ENCODE measurements at regions not wholly inside any gene's neighbourhood (a gene's known extent, or its start where the extent isn't known, plus 50 kb on each side); places are given as distances from the start of the nearest gene placed in this dataset.

DNA sequence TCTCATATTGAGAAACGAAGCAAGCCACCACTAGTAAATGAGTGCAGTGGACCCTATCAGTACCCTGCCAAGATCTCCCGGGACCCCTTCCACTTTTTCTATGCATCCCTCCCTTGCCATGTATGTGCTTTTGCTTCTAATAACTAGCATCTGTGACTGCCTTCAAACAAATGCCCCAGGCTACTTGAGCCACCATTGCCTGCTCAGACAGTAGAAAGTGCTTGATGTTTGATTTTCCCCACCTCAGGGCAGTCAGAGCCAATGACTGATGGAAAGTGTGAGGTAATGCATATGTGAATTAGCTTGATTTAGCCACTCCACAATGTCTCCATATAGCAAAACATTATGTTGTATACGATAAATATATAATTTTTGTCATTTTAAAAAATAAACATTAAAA, 797.3 kb upstream of the ACO1 start:
- FAIRE-seq = no peak
- CTCF ChIA-PET (ENCODE audit: partially characterized antibody) = interaction anchor here (1.0 kb wide), 1 partner anchor 64 kb away, joined by 3 read pairs; no protein-coding TSS in a partner anchor
- no peak for TF ChIP-seq SP1 (IDR thresholded peaks at IDR 0.05; ENCODE audit: low read depth, low read length)
- TF ChIP-seq TEAD4 (IDR thresholded peaks at IDR 0.05; ENCODE audit: low read depth, low read length) = no peak
- TF ChIP-seq POU5F1 (IDR thresholded peaks at IDR 0.05; ENCODE audit: low read depth, low read length) = no peak
- TF ChIP-seq E2F6 (IDR thresholded peaks at IDR 0.05) = no peak
- TF ChIP-seq SIX5 (IDR thresholded peaks at IDR 0.05; ENCODE audit: low read depth, low read length) = no peak
- TF ChIP-seq KDM5A (IDR thresholded peaks at IDR 0.05; ENCODE audit: low read length) = no peak
- TF ChIP-seq CREB1 (IDR thresholded peaks at IDR 0.05) = no peak
- TF ChIP-seq, protein P1, sequence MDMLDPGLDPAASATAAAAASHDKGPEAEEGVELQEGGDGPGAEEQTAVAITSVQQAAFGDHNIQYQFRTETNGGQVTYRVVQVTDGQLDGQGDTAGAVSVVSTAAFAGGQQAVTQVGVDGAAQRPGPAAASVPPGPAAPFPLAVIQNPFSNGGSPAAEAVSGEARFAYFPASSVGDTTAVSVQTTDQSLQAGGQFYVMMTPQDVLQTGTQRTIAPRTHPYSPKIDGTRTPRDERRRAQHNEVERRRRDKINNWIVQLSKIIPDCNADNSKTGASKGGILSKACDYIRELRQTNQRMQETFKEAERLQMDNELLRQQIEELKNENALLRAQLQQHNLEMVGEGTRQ (IDR thresholded peaks at IDR 0.05; ENCODE audit: low read length) = no peak

More for the DNA sequence above, 797.3 kb upstream of the ACO1 start:
- POLR2A ChIA-PET (ENCODE audit: partially characterized antibody) = no interaction called here
- Histone ChIP-seq H3K9ac (replicated peaks in 1 of 4; ENCODE audit: extremely low read depth in 1 of 4, low read depth in 3 of 4, low read length in 3 of 4) (no peak overlapping the region), H3K4me2 (ENCODE audit: insufficient read depth in 1 of 2, low read depth in 2 of 2, low read length in 2 of 2) (no peak overlapping the region), H3K23me2 (ENCODE audit: low read depth, low read length) (no peaks in the 10 kb centered on the region), H3K4me3 (ENCODE audit: extremely low read depth in 1 of 4, insufficient read depth in 2 of 4, low read depth in 3 of 4, low read length in 4 of 4) (no peak overlapping the region), H4K20me1 (replicated peaks in 1 of 2; ENCODE audit: control insufficient read depth in 1 of 2, insufficient read depth in 2 of 2, low read length in 2 of 2) (no peaks in the 10 kb centered on the region), H3K18ac (ENCODE audit: extremely low read depth, low read length) (no peak overlapping the region), H4K91ac (replicated peaks; ENCODE audit: insufficient read length, low read length) (no peak overlapping the region), H4K8ac (ENCODE audit: extremely low read depth, insufficient read depth, low read length) (no peak overlapping the region), H3K23ac (ENCODE audit: insufficient read length) (no peak overlapping the region), H2AK5ac (ENCODE audit: low read depth, low read length) (no peak overlapping the region), H2BK12ac (ENCODE audit: low read depth, low read length) (no peak overlapping the region), H3K27ac (ENCODE audit: low read depth, low read length) (no peak overlapping the region), H2BK5ac (ENCODE audit: low read depth, low read length) (no peak overlapping the region), H2BK15ac (ENCODE audit: low read length) (no peak overlapping the region), H3K36me3 (ENCODE audit: control insufficient read depth in 2 of 4, insufficient read depth in 4 of 4, low read length in 3 of 4) (no peaks in the 10 kb centered on the region), H4K5ac (ENCODE audit: insufficient read length, low read depth, low read length) (no peak overlapping the region), H3K79me1 (ENCODE audit: low read depth, low read length) (no peaks in the 10 kb centered on the region), H3K79me2 (ENCODE audit: control insufficient read depth in 1 of 2, insufficient read depth in 2 of 2, low read length in 2 of 2) (no peaks in the 10 kb centered on the region), H3K9me3 (ENCODE audit: insufficient read depth in 2 of 2, low read depth in 1 of 2, low read length in 1 of 2) (no peaks in the 10 kb centered on the region), H2BK20ac (ENCODE audit: low read length) (no peak overlapping the region), H3K14ac (ENCODE audit: insufficient read length) (no peak overlapping the region), H3K56ac (replicated peaks; ENCODE audit: insufficient read length, low read depth, low read length) (no peak overlapping the region), H3K27me3 (replicated peaks in 1 of 4; ENCODE audit: control insufficient read depth in 3 of 4, extremely low read depth in 1 of 4, insufficient read depth in 3 of 4, low read length in 3 of 4) (no peaks in the 10 kb centered on the region), H3K4me1 (replicated peaks in 1 of 4; ENCODE audit: control insufficient read depth in 3 of 4, insufficient read depth in 4 of 4, low read length in 3 of 4) (no peaks in the 10 kb centered on the region), H2AFZ (ENCODE audit: low read length) (0 out of 2 replicates have a peak overlapping the region, but pooled peaks have one; percentile 70), H3K4ac (replicated peaks; ENCODE audit: insufficient read length, low read depth, low read length) (no peak overlapping the region), H2BK120ac (replicated peaks; ENCODE audit: low read depth, low read length) (no peak overlapping the region)
- WGBS, 2 experiments (ENCODE audit: extremely low coverage in 1 of 2, insufficient coverage in 1 of 2, insufficient read length in 1 of 2, insufficient replicate concordance in 2 of 2, low coverage in 1 of 2, low lambda C conversion rate in 2 of 2, missing lambda C conversion rate in 1 of 2) = 88% methylated on average over 3 of the region's 3 CpGs; no CpG with 5 or more reads in 1 of the 2 experiments
- DNase-seq (ENCODE audit: low read depth in 1 of 2, low spot score in 2 of 2) = no peak
